H9 (cell line): ENCODE measurements at regions not wholly inside any gene's neighbourhood (a gene's known extent, or its start where the extent isn't known, plus 50 kb on each side); places are given as distances from the start of the nearest gene placed in this dataset.

Experiments
- DNase-seq: peaks from one replicate; pipeline ENCODE4 v3.0.0-alpha.2; 2017
- H2AFZ ChIP-seq: one replicate; pipeline ENCODE4 v1.6.1; 2013; ENCODE audit warnings: mild to moderate bottlenecking, low read length, control low read depth, moderate library complexity
- H2AK5ac ChIP-seq: 2 replicates; pipeline ENCODE4 v1.6.1; 2013; ENCODE audit warnings: low read length, control low read depth, mixed read lengths; ENCODE audit not compliant: insufficient read length
- H2BK120ac ChIP-seq: one replicate; pipeline ENCODE4 v1.6.1; 2013; ENCODE audit warnings: low read depth, mild to moderate bottlenecking, low read length, control low read depth, inconsistent platforms; ENCODE audit not compliant: poor library complexity, severe bottlenecking
- H2BK12ac ChIP-seq: 2 replicates; pipeline ENCODE4 v1.6.1; 2013; ENCODE audit warnings: low read length, control low read depth, mixed read lengths, low read depth; ENCODE audit not compliant: insufficient read length
- H2BK15ac ChIP-seq: 2 replicates; pipeline ENCODE4 v1.6.1; 2013; ENCODE audit warnings: low read depth, low read length, control low read depth
- H2BK20ac ChIP-seq: one replicate; pipeline ENCODE4 v1.6.1; 2013; ENCODE audit warnings: low read depth, mild to moderate bottlenecking, low read length, control low read depth, inconsistent platforms; ENCODE audit not compliant: poor library complexity, severe bottlenecking
- H2BK5ac ChIP-seq: 2 replicates; pipeline ENCODE4 v1.6.1; 2013; ENCODE audit warnings: low read length, control low read depth, mixed read lengths; ENCODE audit not compliant: insufficient read length
- H3K14ac ChIP-seq: 2 replicates; pipeline ENCODE4 v1.6.1; 2013; ENCODE audit warnings: low read length, control low read depth; ENCODE audit not compliant: insufficient read depth
- H3K18ac ChIP-seq: 2 replicates; pipeline ENCODE4 v1.6.1; 2013; ENCODE audit warnings: low read depth, mild to moderate bottlenecking, mixed read lengths, low read length, control low read depth; ENCODE audit not compliant: insufficient read length
- H3K23ac ChIP-seq: 2 replicates; pipeline ENCODE4 v1.6.1; 2013; ENCODE audit warnings: low read length, control low read depth, mixed read lengths, low read depth; ENCODE audit not compliant: insufficient read length
- H3K23me2 ChIP-seq: 2 replicates; pipeline ENCODE4 v1.6.1; 2013; ENCODE audit warnings: low read depth, mild to moderate bottlenecking, mixed read lengths, low read length, control low read depth; ENCODE audit not compliant: insufficient read length, poor library complexity, severe bottlenecking
- H3K27ac ChIP-seq: 2 replicates; pipeline ENCODE4 v1.5.1; 2013; ENCODE audit warnings: low read length, control low read depth, mixed read lengths, low read depth; ENCODE audit not compliant: insufficient read length
- H3K27me3 ChIP-seq: 2 replicates; pipeline ENCODE4 v1.6.1; 2013; ENCODE audit warnings: low read length, control low read depth, inconsistent platforms; ENCODE audit not compliant: insufficient read depth
- H3K4ac ChIP-seq: 2 replicates; pipeline ENCODE4 v1.6.1; 2013; ENCODE audit warnings: low read depth, mild to moderate bottlenecking, control low read depth, inconsistent platforms, low read length, moderate library complexity
- H3K4me1 ChIP-seq: 2 replicates; pipeline ENCODE4 v1.6.1; 2013; ENCODE audit warnings: low read length, control low read depth, inconsistent platforms; ENCODE audit not compliant: insufficient read depth
- H3K4me2 ChIP-seq: 2 replicates; pipeline ENCODE4 v1.6.1; 2013; ENCODE audit warnings: low read length, control low read depth, mixed read lengths; ENCODE audit not compliant: insufficient read length, insufficient read depth
- H3K56ac ChIP-seq: 2 replicates; pipeline ENCODE4 v1.6.1; 2013; ENCODE audit warnings: low read depth, mild to moderate bottlenecking, mixed read lengths, low read length, control low read depth; ENCODE audit not compliant: insufficient read length
- H3K79me1 ChIP-seq: 2 replicates; pipeline ENCODE4 v1.6.1; 2013; ENCODE audit warnings: low read depth, mild to moderate bottlenecking, moderate library complexity, low read length, control low read depth, inconsistent platforms; ENCODE audit not compliant: insufficient read depth, poor library complexity, severe bottlenecking
- H3K79me2 ChIP-seq: 2 replicates; pipeline ENCODE4 v1.6.1; 2013; ENCODE audit warnings: low read length, control low read depth, inconsistent platforms; ENCODE audit not compliant: insufficient read depth
- H3K9ac ChIP-seq: 2 replicates; pipeline ENCODE4 v1.6.1; 2013; ENCODE audit warnings: low read length, control low read depth, mixed read lengths; ENCODE audit not compliant: insufficient read length; ENCODE audit errors: extremely low read depth
- H3K9me3 ChIP-seq: one replicate; pipeline ENCODE4 v1.6.1; 2013; ENCODE audit warnings: low read depth, low read length, inconsistent platforms; ENCODE audit not compliant: control insufficient read depth
- H3T11ph ChIP-seq: one replicate; pipeline ENCODE4 v1.6.1; 2013; ENCODE audit warnings: mild to moderate bottlenecking, low read length, control low read depth, inconsistent platforms
- H4K20me1 ChIP-seq: one replicate; pipeline ENCODE4 v1.6.1; 2013; ENCODE audit not compliant: control insufficient read depth, insufficient read length, insufficient read depth
- H4K5ac ChIP-seq: 2 replicates; pipeline ENCODE4 v1.6.1; 2013; ENCODE audit warnings: low read depth, mild to moderate bottlenecking, mixed read lengths, low read length, control low read depth; ENCODE audit not compliant: insufficient read length
- H4K8ac ChIP-seq: replicated peaks from 2 replicates; pipeline ENCODE4 v1.6.1; 2013; ENCODE audit warnings: low read length, control low read depth, mixed read lengths, low read depth; ENCODE audit not compliant: insufficient read length
- H4K91ac ChIP-seq: 2 replicates; pipeline ENCODE4 v1.6.1; 2013; ENCODE audit warnings: low read depth, mild to moderate bottlenecking, moderate library complexity, mixed read lengths, low read length, control low read depth; ENCODE audit not compliant: insufficient read length
- H3K27ac Mint-ChIP-seq, 3 experiments: 2 replicates in 2 of 3; 3 replicates in 1 of 3; pipeline ENCODE4 v1.8.0; 2020 to 2021; ENCODE audit warnings: mixed read lengths in 3 of 3, mild to moderate bottlenecking in 1 of 3, moderate library complexity in 1 of 3
- H3K27me3 Mint-ChIP-seq: 2 replicates; pipeline ENCODE4 v1.8.0; 2021; ENCODE audit warnings: low read depth, mild to moderate bottlenecking, moderate library complexity, mixed read lengths
- H3K36me3 Mint-ChIP-seq, 3 experiments: 2 replicates in 2 of 3; 3 replicates in 1 of 3; pipeline ENCODE4 v1.8.0; 2020 to 2021; ENCODE audit warnings: low read depth in 3 of 3, mixed read lengths in 3 of 3; ENCODE audit not compliant: insufficient read depth in 1 of 3
- H3K4me1 Mint-ChIP-seq, 2 experiments: 2 replicates each; pipeline ENCODE4 v1.8.0; 2020; ENCODE audit warnings: mixed read lengths in 2 of 2
- H3K4me3 Mint-ChIP-seq, 2 experiments: 2 replicates in 1 of 2; 3 replicates in 1 of 2; pipeline ENCODE4 v1.8.0; 2020 to 2021; ENCODE audit warnings: mild to moderate bottlenecking in 2 of 2, mixed read lengths in 2 of 2, moderate library complexity in 1 of 2
- H3K9me3 Mint-ChIP-seq, 2 experiments: 2 replicates in 1 of 2; 3 replicates in 1 of 2; pipeline ENCODE4 v1.8.0; 2020; ENCODE audit warnings: mild to moderate bottlenecking in 2 of 2, mixed read lengths in 2 of 2, moderate library complexity in 1 of 2
- CTCF ChIP-seq: fragments of 200-600 bp; sonication (generic); conservative IDR thresholded peaks from 3 replicates; pipeline ENCODE4 v1.8.0; 2021; ENCODE audit warnings: antibody characterized with exemption, mild to moderate bottlenecking

- H3K27me3 Mint-ChIP-seq: no peaks in the 10 kb centered on the region; the same call in 1 of the 2 replicates
- Histone ChIP-seq H4K91ac (no peak overlapping the region), H2BK12ac (no peak overlapping the region), H4K5ac (no peak overlapping the region), H3K9me3 (no peaks in the 10 kb centered on the region), H3K79me1 (no peaks in the 10 kb centered on the region), H2BK5ac (no peak overlapping the region), H2BK20ac (no peak overlapping the region), H3K4me2 (no peak overlapping the region), H3K56ac (no peak overlapping the region), H2AFZ (no peak overlapping the region), H3K14ac (no peak overlapping the region), H3K79me2 (no peaks in the 10 kb centered on the region), H3K4ac (no peak overlapping the region), H3K27me3 (no peaks in the 10 kb centered on the region), H3K27ac (no peak overlapping the region), H2AK5ac (no peak overlapping the region), H2BK120ac (no peak overlapping the region), H3K4me1 (no peaks in the 10 kb centered on the region), H3T11ph (no peak overlapping the region), H3K23me2 (no peaks in the 10 kb centered on the region), H3K23ac (no peak overlapping the region), H2BK15ac (no peak overlapping the region), H3K18ac (no peak overlapping the region), H4K20me1 (no peaks in the 10 kb centered on the region), H3K9ac (no peak overlapping the region), H4K8ac (no peak overlapping the region)
- no peak overlapping the region for H3K4me3 Mint-ChIP-seq
- TF ChIP-seq CTCF: 0 out of 3 replicates have a peak, but pooled peaks have one; percentile 18
- no peak overlapping the region for H3K27ac Mint-ChIP-seq
- no peak for DNase-seq
- peaks cover 16 to 17% of the 10 kb centered on the region in 2 experiments for H3K9me3 Mint-ChIP-seq
- H3K36me3 Mint-ChIP-seq: peaks cover 0 to 3% (median 0%) of the 10 kb centered on the region in 3 experiments; a peak in 2 of 7 replicates
- H3K4me1 Mint-ChIP-seq: peaks cover 0 to 4% of the 10 kb centered on the region in 2 experiments; a peak in 1 of 4 replicates
Measured at GRCh38 chr10:75319274-75319673, 82.3 kb downstream of the ZNF503 start.
